GM12892 (cell line): ENCODE measurements at regions not wholly inside any gene's neighbourhood (a gene's known extent, or its start where the extent isn't known, plus 50 kb on each side); places are given as distances from the start of the nearest gene placed in this dataset.

Experiments used
- POLR2A ChIP-seq: IDR thresholded peaks from 2 replicates; pipeline ENCODE4 v1.6.1; 2011; ENCODE audit warnings: low read depth, low read length, control low read depth
- POLR2AphosphoS5 ChIP-seq: IDR thresholded peaks from 2 replicates; pipeline ENCODE4 v1.6.1; 2011; ENCODE audit warnings: low read depth, low read length, control low read depth
- TAF1 ChIP-seq: IDR thresholded peaks from 2 replicates; pipeline ENCODE4 v1.6.1; 2011; ENCODE audit warnings: low read depth, mild to moderate bottlenecking, control low read depth, low read length, borderline replicate concordance

- TF ChIP-seq POLR2A, result no peak
- TF ChIP-seq POLR2AphosphoS5, result no peak
- no peak for TF ChIP-seq TAF1
Measured at GRCh38 chrX:121208563-121208962, 161.2 kb downstream of the GLUD2 start.
